Femur (tissue), 1 donor: ENCODE measurements at regions not wholly inside any gene's neighbourhood (a gene's known extent, or its start where the extent isn't known, plus 50 kb on each side); places are given as distances from the start of the nearest gene placed in this dataset.

Experiments used
- DNase-seq: peaks from one replicate; pipeline ENCODE4 v3.0.0-alpha.2; 2017

GRCh38 chr1:48164571-48164970, 57.9 kb upstream of the SLC5A9 start:
- DNase-seq, result no peak

DNA sequence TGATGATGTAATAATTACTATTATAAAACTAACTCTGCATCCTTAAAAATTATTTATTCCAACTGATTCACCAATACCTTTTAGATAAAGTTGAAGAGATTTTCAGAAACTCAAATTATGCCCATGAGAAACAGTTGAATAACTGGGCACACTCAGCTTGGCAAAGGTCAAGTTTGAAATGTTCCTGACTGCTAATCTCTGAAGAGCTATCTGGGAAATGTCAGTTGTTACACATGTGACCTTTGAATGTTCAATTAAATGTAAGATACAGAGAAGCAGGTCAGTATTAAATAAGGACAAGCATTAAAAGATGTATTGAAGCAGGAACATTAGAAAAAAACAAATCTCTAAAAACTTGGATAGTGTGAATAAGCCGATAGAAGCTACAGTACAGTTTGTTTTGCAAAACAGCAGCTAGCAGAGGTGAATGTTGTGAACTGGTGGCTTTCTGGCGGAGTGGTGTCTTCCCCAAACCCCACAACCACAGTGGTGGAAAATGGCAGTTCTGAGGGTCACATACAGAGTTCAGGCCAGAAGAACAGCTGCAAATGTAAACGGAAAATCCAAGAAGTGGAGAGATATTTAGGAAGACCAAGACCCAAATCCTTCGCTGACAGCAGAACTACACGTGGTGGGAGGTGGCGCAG, 61.9 kb upstream of the SLC5A9 start:
- DNase-seq, result no peak

GRCh38 chr1:48139275-48139674, 83.2 kb upstream of the SLC5A9 start:
- no peak for DNase-seq

DNA sequence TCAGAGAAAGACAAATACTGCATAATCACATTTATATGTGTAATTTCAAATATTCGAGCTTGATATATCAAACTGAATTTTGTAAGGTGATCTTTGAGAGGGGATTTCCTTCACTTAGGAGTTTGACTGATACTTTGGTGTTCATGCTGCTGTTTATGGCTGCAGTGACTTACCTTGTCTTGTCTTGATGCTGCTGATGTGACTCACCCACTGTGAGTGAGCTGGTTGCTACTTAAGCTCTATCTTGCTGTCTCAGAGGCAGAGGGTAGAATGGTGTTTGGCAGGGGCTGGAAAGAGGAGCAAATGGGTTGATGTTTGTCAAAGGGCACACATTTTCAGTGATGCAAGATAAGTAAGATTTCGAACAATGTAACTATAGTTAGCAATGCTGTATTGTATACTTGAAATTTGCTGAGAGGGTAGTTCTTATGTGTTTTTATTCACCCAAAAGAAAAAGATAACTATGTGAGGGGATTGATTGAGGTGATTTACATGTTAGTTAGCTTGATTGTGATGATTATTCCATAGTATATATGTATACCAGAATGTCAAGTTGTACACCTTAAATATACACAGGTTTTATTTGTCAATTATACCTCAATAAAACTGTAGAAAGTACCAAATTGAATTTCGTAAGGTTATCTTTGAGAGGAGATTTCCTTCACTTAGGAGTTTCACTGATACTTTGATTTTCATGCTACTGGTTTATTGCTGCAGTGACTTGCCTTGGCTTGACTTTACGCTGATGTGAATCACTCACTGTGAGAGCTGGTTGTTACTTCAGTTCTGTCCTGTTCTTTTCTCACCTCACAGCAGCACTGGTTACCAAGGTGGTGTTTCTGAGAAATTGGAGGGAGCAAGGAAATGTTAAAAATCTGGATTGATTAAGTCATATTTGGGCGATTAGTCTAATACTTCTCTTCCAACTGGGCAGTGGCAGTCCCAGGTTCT, 94.5 kb upstream of the SLC5A9 start:
- DNase-seq, result no peak

GRCh38 chr1:48123647-48124046, 98.9 kb upstream of the SLC5A9 start:
- no peak for DNase-seq

DNA sequence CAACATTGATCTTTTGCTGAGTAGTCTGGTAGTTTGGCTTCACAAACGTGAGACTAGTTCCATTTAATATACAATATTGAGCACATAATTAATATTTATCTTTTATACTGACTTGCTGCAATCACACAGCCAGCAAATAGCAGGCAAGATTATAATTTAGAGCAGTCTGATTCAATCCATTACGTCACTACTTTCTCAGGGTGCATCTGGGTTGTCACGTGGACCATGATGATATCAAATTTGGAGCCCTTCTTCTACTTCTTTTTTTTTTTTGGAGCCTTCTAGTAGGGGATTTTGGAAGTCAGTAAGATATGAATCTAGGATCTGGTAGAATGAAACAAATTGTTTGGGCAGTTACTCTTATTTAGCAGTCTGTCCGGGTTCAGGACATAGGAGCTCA, 100.6 kb upstream of the SLC5A9 start:
- DNase-seq, result no peak

DNA sequence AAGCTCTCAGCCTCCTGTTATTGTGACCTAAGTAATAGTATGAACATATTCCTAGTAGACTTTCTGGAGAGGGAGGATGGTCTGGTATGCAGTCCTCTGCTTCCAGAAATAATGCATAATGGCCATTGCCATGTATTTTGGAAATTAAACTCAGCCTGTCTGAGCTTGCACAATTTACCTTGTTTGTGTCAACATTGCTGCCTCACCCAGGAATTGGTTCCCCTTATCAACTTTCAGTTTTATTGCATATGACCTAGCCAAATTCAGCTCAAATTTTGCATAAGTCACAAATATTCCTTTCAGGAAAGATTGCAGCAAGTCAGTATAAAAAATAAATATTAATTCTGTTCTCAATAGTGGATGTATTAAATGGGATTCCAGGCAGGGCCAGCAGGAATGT, 101.9 kb upstream of the SLC5A9 start:
- DNase-seq, result no peak

DNA sequence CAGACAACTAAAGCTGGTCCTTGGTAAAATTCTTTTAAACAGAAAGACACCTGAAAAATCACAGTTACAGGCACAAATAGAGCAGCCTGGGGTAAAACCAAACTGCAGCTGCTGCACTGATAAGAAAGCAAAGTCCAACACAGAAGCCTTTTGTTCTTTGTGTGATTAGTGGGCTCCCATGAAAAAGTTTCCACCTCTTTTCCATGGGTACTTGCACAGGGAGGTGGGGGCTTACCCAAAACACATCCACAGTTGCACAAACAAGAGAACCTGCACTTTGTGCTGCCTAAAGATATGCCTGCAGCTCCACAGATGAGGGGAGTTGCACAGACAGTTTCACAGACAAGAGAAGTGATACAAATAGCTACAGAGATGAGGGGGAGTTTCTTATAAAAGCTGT, 106.7 kb upstream of the SLC5A9 start:
- DNase-seq, result no peak

DNA sequence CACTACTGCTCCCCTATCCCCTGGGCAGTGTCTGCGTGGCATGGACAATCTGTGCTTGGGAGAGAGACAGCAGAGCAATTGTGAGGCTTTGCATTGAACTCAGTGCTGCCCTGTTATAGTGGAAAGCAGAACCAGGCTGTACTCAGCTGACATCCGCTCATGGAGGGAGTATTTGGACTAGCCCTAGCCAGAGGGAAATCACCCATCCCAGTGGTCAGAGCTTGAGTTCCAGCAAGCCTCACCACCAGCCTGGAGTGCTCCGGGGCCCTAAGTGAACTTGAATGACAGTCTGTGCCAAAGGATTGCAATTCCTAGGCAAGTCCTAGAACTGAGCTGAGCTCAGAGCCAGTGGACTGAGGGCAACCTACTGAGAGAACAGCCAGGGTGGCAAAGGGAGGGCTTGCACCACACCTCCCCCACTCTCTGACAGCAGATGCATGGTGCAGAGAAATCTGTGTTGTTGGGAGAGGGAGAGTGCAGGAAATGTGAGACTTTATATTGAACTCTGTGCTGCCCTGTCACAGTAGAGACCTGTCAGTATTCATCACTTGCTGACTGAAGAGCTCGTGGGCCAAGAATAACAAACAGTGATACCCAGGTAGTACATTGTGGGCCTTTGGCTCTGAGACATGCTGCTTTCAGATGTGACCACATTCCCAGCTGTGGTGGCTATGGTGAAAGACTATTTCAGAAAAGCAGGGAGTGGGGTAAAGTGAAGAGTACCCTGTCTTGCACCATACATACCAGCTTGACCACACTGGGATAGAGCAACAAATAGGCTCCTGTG, 107.7 kb upstream of the SLC5A9 start:
- peak; percentile 20 for DNase-seq

- no peak for DNase-seq
These were observed 112.3 kb upstream of the TRABD2B start for GRCh38 chr1:48109390-48110013.

DNA sequence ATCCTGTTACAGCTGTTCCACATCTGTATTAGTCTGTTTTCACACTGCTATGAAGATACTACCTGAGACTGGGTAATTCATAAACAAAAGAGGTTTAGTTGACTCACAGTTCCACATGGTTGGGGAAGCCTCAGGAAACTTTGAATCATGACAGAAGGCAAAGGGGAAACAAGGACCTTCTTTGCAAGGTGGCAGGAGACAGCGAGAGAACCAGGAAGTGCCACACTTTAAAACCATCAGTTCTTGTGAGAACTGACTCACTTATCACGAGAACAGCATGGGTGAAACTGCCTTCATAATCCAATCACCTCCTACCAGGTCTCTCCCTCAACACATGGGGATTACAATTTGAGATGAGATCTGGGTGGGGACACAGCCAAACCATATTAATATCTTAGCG, 110.3 kb upstream of the TRABD2B start:
- DNase-seq, result no peak

DNA sequence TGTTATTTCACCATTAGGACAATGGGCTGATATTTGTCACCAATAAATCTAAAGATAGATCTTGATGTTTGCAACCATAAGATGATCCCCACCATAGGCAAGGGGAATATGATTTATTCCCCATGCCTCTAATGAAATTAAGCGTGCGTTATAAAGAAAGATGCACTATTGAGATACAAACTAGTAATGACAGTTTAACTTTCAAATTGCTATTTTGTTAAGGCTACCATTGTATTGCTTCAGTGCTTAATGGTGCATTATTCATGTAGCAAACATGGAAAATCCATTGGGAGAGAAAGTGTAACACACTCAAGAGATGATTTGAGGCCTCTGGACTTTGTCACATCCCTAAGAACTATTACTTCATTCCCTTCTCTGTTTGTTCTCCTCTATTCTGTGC, 108.9 kb upstream of the TRABD2B start:
- no peak for DNase-seq

- DNase-seq, result no peak
These were observed 108.0 kb upstream of the TRABD2B start for GRCh38 chr1:48105165-48105564.

DNA sequence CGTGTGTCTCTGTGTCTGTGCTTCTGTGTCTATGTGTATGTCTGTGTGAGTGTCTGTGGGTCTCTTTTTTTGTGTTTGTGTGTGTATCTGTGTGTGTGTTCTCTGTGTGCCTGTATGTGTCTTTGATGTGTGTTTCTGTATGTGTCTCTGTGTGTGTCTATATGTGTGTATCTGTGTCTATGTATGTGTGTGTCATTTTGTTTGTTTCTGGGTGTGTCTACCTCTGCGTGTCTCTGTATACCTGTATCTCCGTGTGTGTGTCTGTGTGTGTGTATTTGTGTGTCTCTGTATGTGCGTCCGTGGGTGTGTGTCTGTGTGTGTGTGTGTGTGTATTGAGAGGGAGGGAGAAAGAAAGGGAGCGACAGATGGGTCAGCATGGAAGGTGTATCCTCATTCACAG, 106.3 kb upstream of the TRABD2B start:
- no peak for DNase-seq

- DNase-seq, result no peak
These were observed 105.6 kb upstream of the TRABD2B start for GRCh38 chr1:48102766-48103165.

DNA sequence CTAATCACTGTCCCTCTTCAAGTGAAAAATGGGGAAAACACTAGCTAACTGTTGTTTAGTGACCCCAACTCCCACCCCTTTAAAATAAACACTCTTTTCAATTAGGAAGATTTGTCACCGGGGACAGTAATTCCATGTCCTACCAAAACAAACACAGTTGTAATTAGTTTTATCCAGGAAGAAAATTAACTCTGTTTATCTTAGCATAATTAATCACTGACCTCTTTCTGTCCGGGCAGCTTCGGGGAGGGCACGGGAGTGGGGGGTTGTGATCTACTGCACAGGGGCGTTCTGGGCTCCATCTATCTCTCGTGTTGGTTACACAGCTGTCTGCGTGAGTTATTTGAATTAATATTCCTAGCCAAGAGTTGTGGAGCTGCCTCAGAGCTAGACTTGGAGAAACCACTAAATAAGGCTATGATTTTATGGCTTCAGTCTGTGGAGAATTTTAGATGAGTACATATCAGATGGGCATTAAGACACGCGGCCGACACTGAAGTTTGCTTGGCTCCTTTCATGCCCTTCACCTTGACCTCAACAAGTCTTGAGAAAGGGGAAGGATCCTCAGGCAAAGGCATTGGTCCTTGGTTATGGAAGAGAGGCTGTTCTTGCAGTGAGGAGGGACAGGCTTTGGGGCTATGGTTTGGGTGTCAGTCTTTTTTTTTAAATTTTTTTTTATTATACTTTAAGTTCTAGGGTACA, 102.0 kb upstream of the TRABD2B start:
- DNase-seq, result no peak

DNA sequence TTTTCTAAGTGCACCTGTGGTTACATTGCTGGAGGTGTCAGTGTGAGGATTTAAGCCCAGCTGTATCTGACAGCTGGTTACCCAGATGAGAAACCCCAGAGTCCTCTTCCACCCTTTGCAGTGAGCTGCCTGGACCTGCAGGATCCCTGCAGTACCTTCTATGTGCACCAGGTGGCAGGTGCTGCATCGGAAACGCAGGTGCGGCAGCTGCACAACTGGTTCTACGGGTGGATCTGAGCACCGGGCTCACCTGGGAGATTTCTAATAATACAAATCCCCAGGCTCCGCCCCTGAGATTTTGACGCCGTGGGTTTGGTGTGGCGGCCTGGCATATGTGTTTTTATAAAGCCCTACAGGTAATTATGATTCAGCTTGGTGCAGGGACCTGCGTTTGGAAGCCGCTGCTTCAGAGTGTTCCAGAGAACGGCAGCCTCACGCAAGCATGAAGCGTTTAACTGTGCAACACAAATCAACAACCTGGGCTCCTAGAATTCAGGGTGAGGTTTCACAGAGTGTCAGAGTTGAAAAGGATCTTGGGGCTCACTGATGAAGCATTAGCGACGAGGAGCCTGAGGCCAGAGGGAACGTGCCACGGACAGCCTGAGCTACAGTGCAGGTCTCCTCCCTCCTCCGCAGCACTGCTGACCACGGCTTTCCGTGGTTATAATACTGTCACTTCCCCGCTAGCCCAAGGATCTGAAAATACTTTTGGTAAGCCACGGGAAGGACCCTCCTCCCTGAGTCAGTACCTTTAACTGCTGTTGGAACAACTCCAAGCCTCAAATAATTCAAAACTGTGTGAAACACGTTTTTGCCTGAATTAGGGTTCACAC, 96.7 kb upstream of the TRABD2B start:
- peak; percentile 51 for DNase-seq

DNA sequence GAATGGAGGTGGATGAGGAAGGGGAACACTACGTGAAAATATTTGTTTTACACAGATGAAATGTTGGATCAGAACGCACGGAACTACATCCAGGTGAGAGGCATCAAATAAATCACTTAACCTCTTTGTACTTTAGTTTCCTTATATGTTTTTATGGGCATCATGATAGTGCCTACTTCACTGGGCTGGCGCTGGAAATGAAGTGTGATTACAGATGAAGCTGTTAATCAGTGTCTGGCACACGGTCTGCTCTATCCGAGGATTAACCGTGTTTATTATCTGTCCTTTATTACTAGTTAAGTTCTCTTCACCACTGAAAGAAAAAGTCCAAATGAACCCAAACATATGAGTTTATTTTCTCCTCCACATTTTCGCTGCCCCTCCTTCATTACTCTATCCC, 96.0 kb upstream of the TRABD2B start:
- DNase-seq, result no peak

GRCh38 chr1:48092401-48092800, 95.2 kb upstream of the TRABD2B start:
- DNase-seq, result no peak

DNA sequence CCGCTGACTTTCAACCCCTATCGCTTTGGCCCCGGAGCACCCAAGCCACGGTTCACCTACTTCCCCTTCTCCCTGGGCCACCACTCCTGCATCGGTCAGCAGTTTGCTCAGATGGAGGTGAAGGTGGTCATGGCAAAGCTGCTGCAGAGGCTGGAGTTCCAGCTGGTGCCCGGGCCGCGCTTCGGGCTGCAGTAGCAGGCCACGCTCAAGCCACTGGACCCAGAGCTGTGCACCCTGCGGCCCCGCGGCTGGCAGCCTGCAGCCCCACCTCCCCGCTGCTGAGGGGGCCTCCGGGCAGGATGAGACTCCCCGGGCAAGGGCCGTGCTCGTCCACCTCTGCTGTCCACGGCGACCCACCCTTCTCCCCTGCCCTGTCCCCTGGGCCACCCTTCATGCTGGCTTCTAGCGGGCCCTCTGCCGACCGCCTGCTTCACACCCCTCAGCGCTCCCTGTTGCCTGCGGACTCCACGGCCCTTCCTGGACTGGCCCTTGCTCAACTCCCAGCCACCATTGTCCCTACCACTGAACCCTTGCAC, 92.2 kb upstream of the TRABD2B start:
- no peak for DNase-seq

GRCh38 chr1:48084826-48085225, 87.6 kb upstream of the TRABD2B start:
- DNase-seq, result no peak
